ENCODE measurements at regions not wholly inside any gene's neighbourhood (a gene's known extent, or its start where the extent isn't known, plus 50 kb on each side); places are given as distances from the start of the nearest gene placed in this dataset.

DNA sequence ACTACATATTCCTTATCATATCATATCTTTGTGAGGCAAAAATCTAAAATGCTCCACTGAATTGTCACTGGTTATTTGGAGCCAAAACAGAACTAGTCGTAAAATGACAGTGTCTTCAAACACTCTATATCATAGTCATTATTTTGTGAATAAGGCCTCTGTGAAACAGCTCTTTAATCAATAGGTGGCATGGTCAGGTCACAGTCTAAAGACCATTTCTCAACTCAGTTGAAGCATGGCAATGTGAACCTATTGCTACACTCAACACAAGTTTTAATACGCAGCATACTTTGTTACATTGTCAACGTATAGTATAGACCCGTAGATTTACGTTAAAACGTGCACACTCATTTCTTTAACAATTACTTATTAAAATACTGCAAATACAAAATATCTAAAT, 131.3 kb upstream of the PCDH20 start:
- no peak for TF ChIP-seq FOS (IDR thresholded peaks at IDR 0.05; ENCODE audit: borderline replicate concordance, insufficient read depth, low read length)
- TF ChIP-seq JUN (IDR thresholded peaks at IDR 0.05; ENCODE audit: borderline replicate concordance, insufficient read depth, insufficient read length, low read depth) = no peak
- TF ChIP-seq MYC (IDR thresholded peaks at IDR 0.05; ENCODE audit: low read depth, low read length) = no peak
- TF ChIP-seq POLR2AphosphoS5 (IDR thresholded peaks at IDR 0.05; ENCODE audit: insufficient read depth, low read depth, low read length) = no peak
- TF ChIP-seq, protein P1, sequence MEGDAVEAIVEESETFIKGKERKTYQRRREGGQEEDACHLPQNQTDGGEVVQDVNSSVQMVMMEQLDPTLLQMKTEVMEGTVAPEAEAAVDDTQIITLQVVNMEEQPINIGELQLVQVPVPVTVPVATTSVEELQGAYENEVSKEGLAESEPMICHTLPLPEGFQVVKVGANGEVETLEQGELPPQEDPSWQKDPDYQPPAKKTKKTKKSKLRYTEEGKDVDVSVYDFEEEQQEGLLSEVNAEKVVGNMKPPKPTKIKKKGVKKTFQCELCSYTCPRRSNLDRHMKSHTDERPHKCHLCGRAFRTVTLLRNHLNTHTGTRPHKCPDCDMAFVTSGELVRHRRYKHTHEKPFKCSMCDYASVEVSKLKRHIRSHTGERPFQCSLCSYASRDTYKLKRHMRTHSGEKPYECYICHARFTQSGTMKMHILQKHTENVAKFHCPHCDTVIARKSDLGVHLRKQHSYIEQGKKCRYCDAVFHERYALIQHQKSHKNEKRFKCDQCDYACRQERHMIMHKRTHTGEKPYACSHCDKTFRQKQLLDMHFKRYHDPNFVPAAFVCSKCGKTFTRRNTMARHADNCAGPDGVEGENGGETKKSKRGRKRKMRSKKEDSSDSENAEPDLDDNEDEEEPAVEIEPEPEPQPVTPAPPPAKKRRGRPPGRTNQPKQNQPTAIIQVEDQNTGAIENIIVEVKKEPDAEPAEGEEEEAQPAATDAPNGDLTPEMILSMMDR (IDR thresholded peaks at IDR 0.05; ENCODE audit: extremely low read depth in 1 of 2, insufficient read depth in 1 of 2, low read depth in 1 of 2, low read length in 2 of 2) = no peak
- H3K9ac ChIP-seq (replicated peaks; ENCODE audit: extremely low read depth, insufficient read depth, low read length) = no peak overlapping the region
- no peak overlapping the region for H3K4me2 ChIP-seq (ENCODE audit: insufficient read depth, low read length)
- FAIRE-seq (no peak), DNase-seq (ENCODE audit: low read depth, low spot score) (no peak)
- H3K9me3 ChIP-seq (replicated peaks; ENCODE audit: control insufficient read depth, insufficient read depth, low read length) = no peaks in the 10 kb centered on the region
- H2AFZ ChIP-seq (ENCODE audit: low read depth, low read length) = no peak overlapping the region
- intact Hi-C loops (cut with micrococcal nuclease) (no loop called here), dilution Hi-C loops (cut with MboI; ENCODE audit: extremely low pct_ligation_motif_present, low sequenced_read_pairs) (no loop called here)
- BruUV-seq (replicated peaks) = no TSS peak
- no peaks in the 10 kb centered on the region for H3K4me1 ChIP-seq (ENCODE audit: control insufficient read depth, extremely low read depth, insufficient read depth, low read length)
- POLR2A ChIA-PET = no interaction called here
- H3K27me3 ChIP-seq (ENCODE audit: control insufficient read depth in 2 of 2, insufficient read depth in 2 of 2, low read length in 2 of 2) = no peaks in the 10 kb centered on the region
- H3K9me1 ChIP-seq (replicated peaks; ENCODE audit: control insufficient read depth, extremely low read depth, insufficient read depth, low read length) = no peaks in the 10 kb centered on the region
- CTCF ChIA-PET = no interaction called here
- no peaks in the 10 kb centered on the region for H3K36me3 ChIP-seq (ENCODE audit: control insufficient read depth in 2 of 2, extremely low read depth in 1 of 2, insufficient read depth in 2 of 2, low read length in 2 of 2)
- no peaks in the 10 kb centered on the region for H4K20me1 ChIP-seq (replicated peaks; ENCODE audit: control insufficient read depth, extremely low read depth, insufficient read depth, low read length)
- H3K27ac ChIP-seq (ENCODE audit: insufficient read depth, low read depth, low read length) = no peak overlapping the region
- H3K4me3 ChIP-seq (replicated peaks in 1 of 3; ENCODE audit: insufficient read depth in 1 of 3, low read depth in 1 of 3, low read length in 3 of 3) = no peak overlapping the region
- H3K79me2 ChIP-seq (ENCODE audit: control insufficient read depth, insufficient read depth, low read length) = no peaks in the 10 kb centered on the region

DNA sequence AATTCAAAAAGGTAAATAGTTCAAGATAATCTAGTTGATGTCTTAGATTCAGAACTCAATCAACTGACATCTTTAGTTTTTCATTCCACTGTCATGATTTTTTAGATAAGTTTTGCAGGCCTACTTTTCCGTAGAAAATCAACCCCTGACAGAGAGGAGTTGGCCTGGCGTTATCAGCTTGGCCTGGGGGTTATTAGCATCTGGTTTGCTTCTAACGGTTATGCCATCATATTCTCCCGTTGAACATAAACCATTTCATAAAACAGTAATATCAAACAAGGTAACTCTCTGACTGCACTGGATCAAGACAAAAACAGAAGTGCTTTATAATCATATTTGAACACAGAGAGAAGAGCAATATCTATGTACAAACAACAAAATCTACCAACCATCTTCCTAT, 130.8 kb upstream of the PCDH20 start:
- DNase-seq (ENCODE audit: low read depth, low spot score) (no peak), FAIRE-seq (no peak)
- H3K9me3 ChIP-seq (replicated peaks; ENCODE audit: control insufficient read depth, insufficient read depth, low read length) = no peaks in the 10 kb centered on the region
- no peaks in the 10 kb centered on the region for H4K20me1 ChIP-seq (replicated peaks; ENCODE audit: control insufficient read depth, extremely low read depth, insufficient read depth, low read length)
- H3K27ac ChIP-seq (ENCODE audit: insufficient read depth, low read depth, low read length) = no peak overlapping the region
- BruUV-seq (replicated peaks) = no TSS peak
- ChIA-PET CTCF (no interaction called here), POLR2A (no interaction called here)
- no peak overlapping the region for H3K4me3 ChIP-seq (replicated peaks in 1 of 3; ENCODE audit: insufficient read depth in 1 of 3, low read depth in 1 of 3, low read length in 3 of 3)
- H3K79me2 ChIP-seq (ENCODE audit: control insufficient read depth, insufficient read depth, low read length) = no peaks in the 10 kb centered on the region
- H2AFZ ChIP-seq (ENCODE audit: low read depth, low read length) = no peak overlapping the region
- intact Hi-C loops (cut with micrococcal nuclease) = no loop called here
- no peaks in the 10 kb centered on the region for H3K27me3 ChIP-seq (ENCODE audit: control insufficient read depth in 2 of 2, insufficient read depth in 2 of 2, low read length in 2 of 2)
- no peak overlapping the region for H3K4me2 ChIP-seq (ENCODE audit: insufficient read depth, low read length)
- no peaks in the 10 kb centered on the region for H3K4me1 ChIP-seq (ENCODE audit: control insufficient read depth, extremely low read depth, insufficient read depth, low read length)
- H3K9ac ChIP-seq (replicated peaks; ENCODE audit: extremely low read depth, insufficient read depth, low read length) = no peak overlapping the region
- dilution Hi-C loops (cut with MboI; ENCODE audit: extremely low pct_ligation_motif_present, low sequenced_read_pairs) = no loop called here
- H3K36me3 ChIP-seq (ENCODE audit: control insufficient read depth in 2 of 2, extremely low read depth in 1 of 2, insufficient read depth in 2 of 2, low read length in 2 of 2) = no peaks in the 10 kb centered on the region
- no peaks in the 10 kb centered on the region for H3K9me1 ChIP-seq (replicated peaks; ENCODE audit: control insufficient read depth, extremely low read depth, insufficient read depth, low read length)
- TF ChIP-seq JUN (IDR thresholded peaks at IDR 0.05; ENCODE audit: borderline replicate concordance, insufficient read depth, insufficient read length, low read depth) (no peak), MYC (IDR thresholded peaks at IDR 0.05; ENCODE audit: low read depth, low read length) (no peak), GATA2 (IDR thresholded peaks at IDR 0.05; ENCODE audit: insufficient read depth, insufficient read length, low read depth, low read length) (no peak), FOS (IDR thresholded peaks at IDR 0.05; ENCODE audit: borderline replicate concordance, insufficient read depth, low read length) (no peak), POLR2AphosphoS5 (IDR thresholded peaks at IDR 0.05; ENCODE audit: insufficient read depth, low read depth, low read length) (no peak), EZH2 (IDR thresholded peaks at IDR 0.05; ENCODE audit: borderline replicate concordance, low read depth, low read length, severe bottlenecking) (no peak), POLR2A (IDR thresholded peaks at IDR 0.05; ENCODE audit: low read depth, low read length) (no peak)
- TF ChIP-seq, protein P1 (IDR thresholded peaks at IDR 0.05; ENCODE audit: extremely low read depth in 1 of 2, insufficient read depth in 1 of 2, low read depth in 1 of 2, low read length in 2 of 2) = no peak
- TF ChIP-seq, protein P2, sequence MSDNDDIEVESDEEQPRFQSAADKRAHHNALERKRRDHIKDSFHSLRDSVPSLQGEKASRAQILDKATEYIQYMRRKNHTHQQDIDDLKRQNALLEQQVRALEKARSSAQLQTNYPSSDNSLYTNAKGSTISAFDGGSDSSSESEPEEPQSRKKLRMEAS (IDR thresholded peaks at IDR 0.05; ENCODE audit: insufficient read depth, insufficient read length) = no peak

Data from endothelial cell of umbilical vein (primary cell).